GM12892 (cell line): ENCODE measurements at regions not wholly inside any gene's neighbourhood (a gene's known extent, or its start where the extent isn't known, plus 50 kb on each side); places are given as distances from the start of the nearest gene placed in this dataset.

Experiments used
- POLR2A ChIP-seq: IDR thresholded peaks from 2 replicates; pipeline ENCODE4 v1.6.1; 2011; ENCODE audit warnings: low read depth, low read length, control low read depth
- POLR2AphosphoS5 ChIP-seq: IDR thresholded peaks from 2 replicates; pipeline ENCODE4 v1.6.1; 2011; ENCODE audit warnings: low read depth, low read length, control low read depth

- TF ChIP-seq POLR2AphosphoS5 (no peak), POLR2A (no peak)
Observed at GRCh38 chr15:69664572-69665571, 212.3 kb downstream of the RPLP1 start.
